Testis (tissue), 2 donors: ENCODE measurements at regions not wholly inside any gene's neighbourhood (a gene's known extent, or its start where the extent isn't known, plus 50 kb on each side); places are given as distances from the start of the nearest gene placed in this dataset.

ENCODE experiments used
- DNase-seq: peaks from one replicate; pipeline ENCODE4 v3.0.0-alpha.2; 2019
- H3K27ac ChIP-seq, 2 donors: fragments of 200-600 bp; sonication (generic); one replicate each; pipeline ENCODE4 v1.5.1; 2019
- H3K27me3 ChIP-seq: fragments of 200-600 bp; sonication (generic); one replicate; pipeline ENCODE4 v1.5.1; 2019
- H3K36me3 ChIP-seq: fragments of 200-600 bp; sonication (generic); one replicate; pipeline ENCODE4 v1.5.1; 2017; ENCODE audit warnings: low read depth; ENCODE audit errors: missing control alignments
- H3K4me1 ChIP-seq: fragments of 200-600 bp; sonication (generic); one replicate; pipeline ENCODE4 v1.5.1; 2019
- H3K4me3 ChIP-seq, 2 donors: fragments of 200-600 bp; sonication (generic); one replicate each; pipeline ENCODE4 v1.5.1; 2017 to 2019
- H3K9me3 ChIP-seq: fragments of 200-600 bp; sonication (generic); one replicate; pipeline ENCODE4 v1.5.1; 2017
- POLR2A ChIP-seq: fragments of 450-650 bp; IDR thresholded peaks from one replicate; pipeline ENCODE4 v1.6.1; 2017; ENCODE audit warnings: antibody characterized with exemption, mild to moderate bottlenecking, moderate library complexity
- WGBS, 2 donors: methylation state at CpG; one replicate each; pipeline ENCODE4 v1.1.5; 2018; 5-methylcytosine and 5-hydroxymethylcytosine counted together
- intact Hi-C: fragments of 100-400 bp; cut with DNase I; formaldehyde crosslinking; loops from one replicate; pipeline ENCODE4 v1.15.1; 2023; ENCODE audit warnings: low total_unique reads
- TF ChIP-seq, protein P1 (sequence below), 3 experiments: fragments of 450-650 bp in 2 of 3; fragments of 200-600 bp in 1 of 3; sonication (generic) in 1 of 3; IDR thresholded peaks; one replicate each; pipeline ENCODE4 v1.5.1; 2016 to 2019; ENCODE audit warnings: antibody characterized with exemption in 3 of 3, mild to moderate bottlenecking in 2 of 3, moderate library complexity in 1 of 3

DNA sequence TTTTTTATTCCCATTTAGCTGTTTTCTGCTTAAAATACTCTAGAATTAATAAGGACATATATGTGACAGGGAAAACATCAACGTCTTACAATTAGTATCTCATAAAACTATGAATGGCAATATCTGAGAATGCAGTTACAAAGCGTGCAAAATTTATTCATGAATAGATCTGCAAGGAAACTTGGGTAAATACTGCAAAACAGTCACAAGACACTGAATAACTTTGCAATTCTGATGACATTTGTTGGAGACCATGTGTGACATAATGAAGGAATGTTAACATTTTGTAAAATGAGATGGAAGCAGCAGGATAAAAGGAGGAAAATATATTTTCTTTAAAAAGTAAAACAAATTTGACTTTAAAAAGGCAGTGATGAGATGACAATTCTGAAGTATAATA lies 480.9 kb upstream of the SEMA6A start:
- H3K4me1 ChIP-seq: no peaks in the 10 kb centered on the region
- WGBS, 2 donors: 81 to 86% methylated on average over 2 of the region's 2 CpGs
- TF ChIP-seq POLR2A: no peak
- TF ChIP-seq, protein P1, sequence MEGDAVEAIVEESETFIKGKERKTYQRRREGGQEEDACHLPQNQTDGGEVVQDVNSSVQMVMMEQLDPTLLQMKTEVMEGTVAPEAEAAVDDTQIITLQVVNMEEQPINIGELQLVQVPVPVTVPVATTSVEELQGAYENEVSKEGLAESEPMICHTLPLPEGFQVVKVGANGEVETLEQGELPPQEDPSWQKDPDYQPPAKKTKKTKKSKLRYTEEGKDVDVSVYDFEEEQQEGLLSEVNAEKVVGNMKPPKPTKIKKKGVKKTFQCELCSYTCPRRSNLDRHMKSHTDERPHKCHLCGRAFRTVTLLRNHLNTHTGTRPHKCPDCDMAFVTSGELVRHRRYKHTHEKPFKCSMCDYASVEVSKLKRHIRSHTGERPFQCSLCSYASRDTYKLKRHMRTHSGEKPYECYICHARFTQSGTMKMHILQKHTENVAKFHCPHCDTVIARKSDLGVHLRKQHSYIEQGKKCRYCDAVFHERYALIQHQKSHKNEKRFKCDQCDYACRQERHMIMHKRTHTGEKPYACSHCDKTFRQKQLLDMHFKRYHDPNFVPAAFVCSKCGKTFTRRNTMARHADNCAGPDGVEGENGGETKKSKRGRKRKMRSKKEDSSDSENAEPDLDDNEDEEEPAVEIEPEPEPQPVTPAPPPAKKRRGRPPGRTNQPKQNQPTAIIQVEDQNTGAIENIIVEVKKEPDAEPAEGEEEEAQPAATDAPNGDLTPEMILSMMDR (IDR thresholded peaks at IDR 0.05): no peak
- H3K4me3 ChIP-seq: no peak overlapping the region
- H3K27ac ChIP-seq: no peak overlapping the region
- H3K36me3 ChIP-seq: no peaks in the 10 kb centered on the region
- H3K27me3 ChIP-seq: no peaks in the 10 kb centered on the region
- H3K9me3 ChIP-seq: no peaks in the 10 kb centered on the region
- no peak for DNase-seq
- intact Hi-C loops: no loop called here

DNA sequence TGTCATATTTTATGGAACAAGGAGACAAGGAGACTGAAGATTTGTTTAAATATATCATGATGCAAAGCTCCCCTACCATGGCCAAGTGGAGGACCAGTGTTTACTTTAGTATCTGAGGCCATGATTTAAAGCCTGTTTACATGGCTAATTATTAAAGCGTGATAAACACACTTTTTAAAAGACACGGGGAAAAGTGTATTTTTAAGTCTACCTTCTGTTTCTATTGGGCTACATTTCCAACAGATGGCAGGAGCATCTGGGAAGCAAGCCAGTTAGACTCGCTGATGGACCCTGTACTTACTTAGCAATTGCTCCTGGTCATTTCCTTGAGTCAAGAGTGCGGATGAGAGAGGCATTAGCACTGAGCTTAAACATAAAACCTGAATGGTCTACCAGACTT lies 480.3 kb upstream of the SEMA6A start:
- no peaks in the 10 kb centered on the region for H3K27me3 ChIP-seq
- no peak overlapping the region for H3K4me3 ChIP-seq
- no peak for DNase-seq
- no peak overlapping the region for H3K27ac ChIP-seq
- no peaks in the 10 kb centered on the region for H3K36me3 ChIP-seq
- TF ChIP-seq POLR2A: no peak
- TF ChIP-seq, protein P1 (IDR thresholded peaks at IDR 0.05): no peak
- WGBS, 2 donors: 77 to 78% methylated on average over 4 of the region's 4 CpGs
- no peaks in the 10 kb centered on the region for H3K4me1 ChIP-seq
- intact Hi-C loops: no loop called here
- H3K9me3 ChIP-seq: no peaks in the 10 kb centered on the region

DNA sequence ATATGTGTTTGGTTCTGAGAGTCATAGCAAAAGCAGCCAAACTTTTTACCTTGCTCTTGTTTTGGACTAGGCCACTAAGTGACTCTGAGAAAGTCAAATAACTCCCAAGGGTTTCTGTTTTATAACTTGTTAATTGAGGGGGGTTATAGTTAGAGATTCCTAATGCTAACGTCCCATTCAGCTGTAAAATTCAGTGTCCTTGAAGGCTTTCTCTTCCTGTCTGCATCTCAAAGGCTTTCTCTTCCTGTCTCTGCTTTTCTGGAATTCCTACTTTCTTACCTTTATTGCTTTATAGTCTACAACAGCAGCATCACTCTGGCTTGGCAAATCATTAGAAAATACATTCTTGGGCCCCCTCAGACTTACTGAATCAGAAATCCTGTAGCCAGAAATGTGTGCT lies 479.5 kb upstream of the SEMA6A start:
- no peak for DNase-seq
- Histone ChIP-seq H3K4me3 (no peak overlapping the region), H3K9me3 (no peaks in the 10 kb centered on the region), H3K27ac (no peak overlapping the region), H3K4me1 (no peaks in the 10 kb centered on the region), H3K36me3 (no peaks in the 10 kb centered on the region), H3K27me3 (no peaks in the 10 kb centered on the region)
- 38 to 55% methylated on average over 1 of the region's 1 CpG for WGBS, 2 donors
- TF ChIP-seq, protein P1 (IDR thresholded peaks at IDR 0.05): no peak
- intact Hi-C loops: no loop called here

DNA sequence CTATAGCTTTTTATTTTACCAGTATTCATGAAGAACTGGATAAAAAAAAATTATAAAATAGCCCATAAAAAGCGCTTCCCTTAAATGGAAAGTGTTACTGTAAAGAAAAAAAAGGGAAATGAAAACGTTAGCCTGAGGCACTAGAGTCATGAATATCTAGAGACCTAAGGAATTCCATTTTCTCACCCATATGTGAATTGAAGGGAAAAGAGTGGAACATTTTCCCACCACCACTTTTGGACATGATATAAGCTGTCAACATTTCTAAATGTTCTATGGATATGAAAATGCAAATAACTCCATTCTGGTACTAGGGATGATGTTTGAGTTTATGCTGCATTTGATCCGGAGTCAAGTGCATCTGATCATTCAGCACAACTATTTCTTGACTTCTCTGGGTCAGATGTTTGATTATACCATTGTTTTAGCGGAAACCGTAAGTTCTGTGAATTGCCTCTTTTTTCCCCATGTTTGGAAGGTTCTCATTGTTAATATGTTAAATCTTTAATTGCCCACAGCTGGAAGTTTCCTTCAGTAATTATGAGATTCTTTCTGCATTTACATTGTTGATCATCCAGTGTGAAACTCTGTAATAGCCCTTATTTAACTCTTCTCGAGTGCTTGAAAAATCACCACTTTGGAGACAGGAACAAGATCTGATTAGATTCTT lies 467.4 kb upstream of the SEMA6A start:
- DNase-seq: no peak
- TF ChIP-seq, protein P1 (IDR thresholded peaks at IDR 0.05): no peak
- TF ChIP-seq POLR2A: no peak
- no peaks in the 10 kb centered on the region for H3K4me1 ChIP-seq
- H3K9me3 ChIP-seq: no peaks in the 10 kb centered on the region
- no peak overlapping the region for H3K4me3 ChIP-seq
- no peak overlapping the region for H3K27ac ChIP-seq
- no peaks in the 10 kb centered on the region for H3K27me3 ChIP-seq
- intact Hi-C loops: no loop called here
- H3K36me3 ChIP-seq: no peaks in the 10 kb centered on the region
- WGBS, 2 donors: 72 to 78% methylated on average over 6 of the region's 6 CpGs

DNA sequence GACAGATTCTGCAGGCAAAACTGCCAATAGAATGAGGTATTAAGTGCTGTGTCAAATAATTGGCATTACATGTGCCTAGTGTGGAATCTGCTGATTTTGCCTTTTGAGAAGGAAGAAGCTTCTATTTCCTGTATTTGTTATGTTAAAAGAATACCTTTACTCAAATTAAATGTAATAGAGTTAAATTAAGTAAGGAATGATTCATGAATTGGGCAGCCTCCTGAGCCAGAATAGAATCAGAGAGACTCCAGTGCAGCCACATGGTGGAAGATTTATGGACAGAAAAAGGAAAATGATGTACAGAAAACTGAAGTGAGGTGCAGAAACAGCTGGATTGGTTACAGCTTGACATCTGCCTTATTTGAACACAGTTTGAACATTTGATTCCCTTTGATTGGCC lies 464.4 kb upstream of the SEMA6A start:
- intact Hi-C loops: no loop called here

More for the DNA sequence above, 464.4 kb upstream of the SEMA6A start:
- no peak overlapping the region for H3K4me3 ChIP-seq
- H3K27me3 ChIP-seq: no peaks in the 10 kb centered on the region
- H3K36me3 ChIP-seq: no peaks in the 10 kb centered on the region
- DNase-seq: no peak
- H3K9me3 ChIP-seq: no peaks in the 10 kb centered on the region
- TF ChIP-seq, protein P1 (IDR thresholded peaks at IDR 0.05): no peak
- TF ChIP-seq POLR2A: no peak
- no peak overlapping the region for H3K27ac ChIP-seq
- no peaks in the 10 kb centered on the region for H3K4me1 ChIP-seq
